CD4-positive, alpha-beta T cell (primary cell): ENCODE measurements at regions not wholly inside any gene's neighbourhood (a gene's known extent, or its start where the extent isn't known, plus 50 kb on each side); places are given as distances from the start of the nearest gene placed in this dataset.

Experiments used
- ATAC-seq: fragments of 200-7000 bp; cut with Tn5 transposase; one replicate; pipeline ENCODE4 v1.10.0; 2022; ENCODE audit warnings: mild to moderate bottlenecking; ENCODE audit not compliant: poor library complexity
- CTCF ChIA-PET: fragments of 350-600 bp; sonication (Branson Sonifier 250); formaldehyde crosslinking; loops from one replicate; lab custom pipeline; 2021; ENCODE audit warnings: antibody characterized with exemption, inconsistent platforms; lab: Charles Lee
- POLR2A ChIA-PET: fragments of 350-600 bp; sonication (Branson Sonifier 250); formaldehyde crosslinking; loops from one replicate; lab custom pipeline; 2021; ENCODE audit warnings: antibody characterized with exemption, inconsistent platforms; lab: Charles Lee
- DNase-seq, 14 experiments: peaks; one replicate each; pipeline ENCODE4 v3.0.0-alpha.2; 2013 to 2020; ENCODE audit warnings: mixed read lengths in 2 of 14
- H3K27ac ChIP-seq, 2 donors: one replicate each; pipeline versions ENCODE4 v1.5.1 to v1.7.0; 2013; ENCODE audit warnings: low read length in 2 of 2, low read depth in 1 of 2, mild to moderate bottlenecking in 1 of 2
- H3K27me3 ChIP-seq, 2 experiments: 1 replicate in 1 of 2; 2 replicates in 1 of 2; pipeline versions ENCODE4 v1.6.1 to v1.7.0; 2013; ENCODE audit warnings: low read length in 2 of 2, control low read depth in 1 of 2, mild to moderate bottlenecking in 1 of 2, moderate library complexity in 1 of 2; ENCODE audit not compliant: insufficient read depth in 2 of 2, control insufficient read depth in 1 of 2
- H3K36me3 ChIP-seq: one replicate; pipeline ENCODE4 v1.6.1; 2013; ENCODE audit warnings: low read length, control low read depth; ENCODE audit not compliant: insufficient read depth
- H3K4me1 ChIP-seq: one replicate; pipeline ENCODE4 v1.6.1; 2013; ENCODE audit warnings: low read length, control low read depth; ENCODE audit not compliant: insufficient read depth
- H3K4me3 ChIP-seq: one replicate; pipeline ENCODE4 v1.5.1; 2013; ENCODE audit warnings: mild to moderate bottlenecking, low read length, moderate library complexity
- H3K9me3 ChIP-seq, 2 experiments: 1 replicate in 1 of 2; 2 replicates in 1 of 2; pipeline versions ENCODE4 v1.6.1 to v1.7.0; 2013; ENCODE audit warnings: low read length in 2 of 2, mild to moderate bottlenecking in 2 of 2, control low read depth in 1 of 2, moderate library complexity in 1 of 2; ENCODE audit not compliant: control insufficient read depth in 1 of 2, insufficient read depth in 1 of 2
- H3K27ac Mint-ChIP-seq: one replicate; pipeline ENCODE4 v1.8.0; 2020; ENCODE audit warnings: mixed read lengths
- H3K27me3 Mint-ChIP-seq: one replicate; pipeline ENCODE4 v1.8.0; 2021; ENCODE audit warnings: mixed read lengths
- H3K36me3 Mint-ChIP-seq: one replicate; pipeline ENCODE4 v1.8.0; 2021; ENCODE audit warnings: low read depth, mixed read lengths
- H3K4me1 Mint-ChIP-seq: one replicate; pipeline ENCODE4 v1.8.0; 2021; ENCODE audit warnings: low read depth, mixed read lengths
- H3K4me3 Mint-ChIP-seq: one replicate; pipeline ENCODE4 v1.8.0; 2020; ENCODE audit warnings: mild to moderate bottlenecking, mixed read lengths
- H3K9me3 Mint-ChIP-seq: one replicate; pipeline ENCODE4 v1.8.0; 2020; ENCODE audit warnings: mixed read lengths
- intact Hi-C, 2 experiments: fragments of 100-400 bp; cut with DNase I in 1 of 2; cut with micrococcal nuclease in 1 of 2; formaldehyde crosslinking; loops; one replicate each; pipeline versions ENCODE4 v1.15.1 to v1.9.0; 2023 to 2025; cut with DNase I, micrococcal nuclease
- TF ChIP-seq, protein P1 (sequence below): fragments of 200-600 bp; IDR thresholded peaks from one replicate; pipeline ENCODE4 v1.8.0; 2022; ENCODE audit warnings: antibody characterized with exemption, mild to moderate bottlenecking

DNA sequence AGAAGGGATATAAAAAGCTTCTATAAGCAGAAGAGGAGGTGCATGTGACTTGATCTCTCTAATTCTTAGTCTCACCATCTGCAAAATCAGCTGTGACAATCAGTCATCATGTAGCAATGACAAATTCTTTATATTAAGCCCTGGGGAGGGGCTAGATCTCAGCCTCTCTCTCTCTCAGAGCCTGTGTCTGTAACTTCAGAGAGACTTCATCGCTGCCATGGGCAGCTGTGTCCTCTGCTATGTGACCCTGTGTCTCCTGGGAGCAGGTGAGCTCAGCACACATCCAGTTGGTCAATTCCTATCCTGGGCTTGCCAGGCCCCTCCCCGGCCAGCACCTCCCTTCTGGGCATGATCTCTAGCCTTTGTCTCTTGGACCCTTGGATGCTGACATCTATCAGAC lies 109.6 kb downstream of the ANKRD18B start:
- ChIA-PET POLR2A (no interaction called here), CTCF (interaction anchor here (2.6 kb wide), 1 partner anchor 10 kb away, joined by 13 read pairs; no protein-coding TSS in a partner anchor)
- Mint-ChIP-seq H3K4me3 (no peak overlapping the region), H3K27ac (no peak overlapping the region), H3K36me3 (no peaks in the 10 kb centered on the region), H3K9me3 (no peaks in the 10 kb centered on the region), H3K27me3 (peaks cover 75% of the 10 kb centered on the region), H3K4me1 (peaks cover 6% of the 10 kb centered on the region)
- ATAC-seq, result no peak
- no peak for DNase-seq
- Histone ChIP-seq H3K27me3 (peaks cover 8 to 48% of the 10 kb centered on the region in 2 experiments), H3K36me3 (no peaks in the 10 kb centered on the region), H3K4me3 (no peak overlapping the region), H3K27ac (no peak overlapping the region), H3K9me3 (no peaks in the 10 kb centered on the region), H3K4me1 (peaks cover 3% of the 10 kb centered on the region)
- TF ChIP-seq, protein P1, sequence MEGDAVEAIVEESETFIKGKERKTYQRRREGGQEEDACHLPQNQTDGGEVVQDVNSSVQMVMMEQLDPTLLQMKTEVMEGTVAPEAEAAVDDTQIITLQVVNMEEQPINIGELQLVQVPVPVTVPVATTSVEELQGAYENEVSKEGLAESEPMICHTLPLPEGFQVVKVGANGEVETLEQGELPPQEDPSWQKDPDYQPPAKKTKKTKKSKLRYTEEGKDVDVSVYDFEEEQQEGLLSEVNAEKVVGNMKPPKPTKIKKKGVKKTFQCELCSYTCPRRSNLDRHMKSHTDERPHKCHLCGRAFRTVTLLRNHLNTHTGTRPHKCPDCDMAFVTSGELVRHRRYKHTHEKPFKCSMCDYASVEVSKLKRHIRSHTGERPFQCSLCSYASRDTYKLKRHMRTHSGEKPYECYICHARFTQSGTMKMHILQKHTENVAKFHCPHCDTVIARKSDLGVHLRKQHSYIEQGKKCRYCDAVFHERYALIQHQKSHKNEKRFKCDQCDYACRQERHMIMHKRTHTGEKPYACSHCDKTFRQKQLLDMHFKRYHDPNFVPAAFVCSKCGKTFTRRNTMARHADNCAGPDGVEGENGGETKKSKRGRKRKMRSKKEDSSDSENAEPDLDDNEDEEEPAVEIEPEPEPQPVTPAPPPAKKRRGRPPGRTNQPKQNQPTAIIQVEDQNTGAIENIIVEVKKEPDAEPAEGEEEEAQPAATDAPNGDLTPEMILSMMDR, result no peak
- intact Hi-C loops, result no loop called here

DNA sequence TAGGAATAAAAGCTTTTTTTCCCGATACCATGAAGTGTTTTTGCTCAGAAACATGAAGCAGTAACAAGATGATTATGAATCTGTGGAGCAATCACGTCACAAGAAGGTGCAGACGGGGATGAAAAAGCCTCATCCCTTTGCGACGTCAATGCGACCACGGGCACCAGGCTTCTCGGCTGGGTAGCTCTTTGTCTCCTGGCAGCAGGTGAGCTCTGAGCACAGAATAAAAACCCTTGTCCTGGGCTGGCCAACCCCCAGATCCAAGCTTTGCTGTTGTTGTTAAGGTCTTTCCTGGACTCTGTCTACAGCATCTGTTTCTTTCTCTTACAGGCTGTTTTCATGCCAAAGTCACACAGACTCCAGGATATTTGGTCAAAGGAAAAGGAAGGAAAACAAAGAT lies 113.8 kb downstream of the ANKRD18B start:
- Mint-ChIP-seq H3K27ac (no peak overlapping the region), H3K4me3 (no peak overlapping the region), H3K9me3 (no peaks in the 10 kb centered on the region), H3K36me3 (no peaks in the 10 kb centered on the region), H3K4me1 (no peaks in the 10 kb centered on the region), H3K27me3 (peaks cover 86% of the 10 kb centered on the region)
- ChIA-PET CTCF (interaction anchor here (0.5 to 1.4 kb wide), 2 partner anchors 11 to 14 kb away, joined by 4 read pairs; no protein-coding TSS in a partner anchor), POLR2A (no interaction called here)
- no peaks in the 10 kb centered on the region for H3K4me1 ChIP-seq
- TF ChIP-seq, protein P1, result no peak
- ATAC-seq, result no peak
- peaks cover 8 to 64% of the 10 kb centered on the region in 2 experiments for H3K27me3 ChIP-seq
- no peaks in the 10 kb centered on the region for H3K9me3 ChIP-seq
- intact Hi-C loops, result no loop called here
- H3K4me3 ChIP-seq, result no peak overlapping the region
- no peak overlapping the region for H3K27ac ChIP-seq
- peak in 1 of 14 experiments; percentile 3 for DNase-seq
- no peaks in the 10 kb centered on the region for H3K36me3 ChIP-seq

DNA sequence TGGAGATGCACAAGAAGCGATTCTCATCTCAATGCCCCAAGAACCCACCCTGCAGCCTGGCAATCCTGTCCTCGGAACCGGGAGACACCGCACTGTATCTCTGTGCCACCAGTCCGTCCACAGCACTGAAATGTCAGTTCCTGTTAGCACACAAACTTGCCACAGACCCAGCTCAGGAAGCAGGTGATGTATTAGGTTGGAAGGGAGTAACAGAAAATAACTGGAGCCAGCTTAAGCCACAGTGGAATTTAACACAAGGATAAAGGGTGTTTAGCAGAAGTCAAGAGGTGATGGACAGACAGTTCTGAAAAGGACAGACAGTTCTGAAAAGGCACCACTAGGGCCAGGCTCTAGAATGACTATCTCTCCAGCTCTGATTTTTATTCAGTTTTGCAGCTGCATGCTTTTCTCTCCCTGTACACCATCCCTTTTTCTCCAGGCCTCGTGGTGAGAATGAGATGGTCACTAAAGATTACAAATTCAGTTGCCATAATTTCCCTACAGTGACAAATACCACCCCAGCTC lies 114.4 kb downstream of the ANKRD18B start:
- Histone ChIP-seq H3K9me3 (no peaks in the 10 kb centered on the region), H3K4me3 (no peak overlapping the region), H3K36me3 (no peaks in the 10 kb centered on the region), H3K27me3 (peaks cover 8 to 59% of the 10 kb centered on the region in 2 experiments), H3K27ac (no peak overlapping the region), H3K4me1 (no peaks in the 10 kb centered on the region)
- TF ChIP-seq, protein P1, result no peak
- intact Hi-C loops, result no loop called here
- H3K9me3 Mint-ChIP-seq, result no peaks in the 10 kb centered on the region
- POLR2A ChIA-PET, result no interaction called here
- no peak overlapping the region for H3K27ac Mint-ChIP-seq
- H3K36me3 Mint-ChIP-seq, result no peaks in the 10 kb centered on the region
- H3K4me1 Mint-ChIP-seq, result no peaks in the 10 kb centered on the region
- DNase-seq (no peak), ATAC-seq (no peak)
- peaks cover 86% of the 10 kb centered on the region for H3K27me3 Mint-ChIP-seq
- CTCF ChIA-PET, result interaction anchor here (1.4 kb wide), 1 partner anchor 15 kb away, joined by 4 read pairs; no protein-coding TSS in a partner anchor
- H3K4me3 Mint-ChIP-seq, result no peak overlapping the region
